ENCODE measurements at regions not wholly inside any gene's neighbourhood (a gene's known extent, or its start where the extent isn't known, plus 50 kb on each side); places are given as distances from the start of the nearest gene placed in this dataset.
"Not testable (repeated sequence)": the region's sequence is repeated elsewhere in the genome, so short reads cannot be mapped to it uniquely, and the experiment has no call there.

GRCh38 chr9:65474891-65475290 is 189.9 kb upstream of the FOXD4L5 start:
- not testable (repeated sequence) for TF ChIP-seq EZH2 (IDR thresholded peaks at IDR 0.05); POLR2AphosphoS5 (IDR thresholded peaks at IDR 0.05; ENCODE audit: borderline replicate concordance, low read depth, low read length); FOXP2 (optimal IDR thresholded peaks at IDR 0.05; ENCODE audit: control extremely low read depth, extremely low read length, insufficient read depth)
